WTC11 (cell line): ENCODE measurements at regions not wholly inside any gene's neighbourhood (a gene's known extent, or its start where the extent isn't known, plus 50 kb on each side); places are given as distances from the start of the nearest gene placed in this dataset.

Experiments used
- ATAC-seq: fragments of 200-7000 bp; cut with Tn5 transposase; 2 replicates; pipeline ENCODE4 v1.10.0; 2021; ENCODE audit warnings: mild to moderate bottlenecking, moderate library complexity
- CTCF ChIA-PET: fragments of 300-600 bp; sonication (Branson Sonifier 250); formaldehyde crosslinking; loops from one replicate; lab custom pipeline; 2021; ENCODE audit warnings: antibody characterized with exemption; lab: Charles Lee
- POLR2A ChIA-PET: fragments of 350-600 bp; sonication (Branson Sonifier 250); formaldehyde crosslinking; loops from one replicate; lab custom pipeline; 2021; ENCODE audit warnings: antibody characterized with exemption; lab: Charles Lee
- DNase-seq: peaks from one replicate; pipeline ENCODE4 v3.0.0; 2021; ENCODE audit warnings: low spot score
- H3K27ac Mint-ChIP-seq: 2 replicates; pipeline ENCODE4 v1.8.0; 2021; ENCODE audit warnings: mixed read lengths
- H3K27me3 Mint-ChIP-seq: 2 replicates; pipeline ENCODE4 v1.8.0; 2021; ENCODE audit warnings: low read depth, mild to moderate bottlenecking, moderate library complexity, mixed read lengths
- H3K36me3 Mint-ChIP-seq: 2 replicates; pipeline ENCODE4 v1.8.0; 2021; ENCODE audit warnings: mixed read lengths
- H3K4me1 Mint-ChIP-seq: 2 replicates; pipeline ENCODE4 v1.8.0; 2022; ENCODE audit warnings: mixed read lengths
- H3K4me3 Mint-ChIP-seq: 2 replicates; pipeline ENCODE4 v1.8.0; 2021; ENCODE audit warnings: mild to moderate bottlenecking, moderate library complexity, mixed read lengths
- H3K9me3 Mint-ChIP-seq: 2 replicates; pipeline ENCODE4 v1.8.0; 2021; ENCODE audit warnings: mixed read lengths
- AR ChIP-seq: fragments of 250-450 bp; sonication (Bioruptor Pico); IDR thresholded peaks from 2 replicates; pipeline ENCODE4 v1.9.0; 2021; ENCODE audit warnings: mild to moderate bottlenecking
- ATF2 ChIP-seq: sonication (generic); formaldehyde crosslinking; IDR thresholded peaks from 2 replicates; pipeline ENCODE4 v1.8.1; 2022; ENCODE audit warnings: low read depth, missing genetic modification reagents, borderline replicate concordance
- CBFB ChIP-seq: sonication (generic); formaldehyde crosslinking; IDR thresholded peaks from 2 replicates; pipeline ENCODE4 v1.8.1; 2022; ENCODE audit warnings: mild to moderate bottlenecking, low read depth, missing genetic modification reagents
- E2F5 ChIP-seq: sonication (generic); formaldehyde crosslinking; IDR thresholded peaks from 2 replicates; pipeline ENCODE4 v1.8.1; 2022; ENCODE audit warnings: mild to moderate bottlenecking, moderate library complexity, missing genetic modification reagents
- FOXK1 ChIP-seq: sonication (generic); formaldehyde crosslinking; IDR thresholded peaks from 2 replicates; pipeline ENCODE4 v1.8.0; 2022; ENCODE audit warnings: mild to moderate bottlenecking, moderate library complexity, missing genetic modification reagents
- MXD4 ChIP-seq: fragments of 250-450 bp; sonication (Bioruptor Pico); IDR thresholded peaks from 2 replicates; pipeline ENCODE4 v1.8.0; 2021; ENCODE audit warnings: mild to moderate bottlenecking, moderate library complexity, borderline replicate concordance
- NFE2L1 ChIP-seq: sonication (generic); formaldehyde crosslinking; IDR thresholded peaks from 2 replicates; pipeline ENCODE4 v1.8.1; 2023; ENCODE audit warnings: missing genetic modification reagents
- OVOL2 ChIP-seq: fragments of 250-450 bp; sonication (Bioruptor Pico); IDR thresholded peaks from 2 replicates; pipeline ENCODE4 v1.9.0; 2021; ENCODE audit warnings: mild to moderate bottlenecking, borderline replicate concordance
- PRDM15 ChIP-seq: sonication (generic); formaldehyde crosslinking; IDR thresholded peaks from 2 replicates; pipeline ENCODE4 v1.8.0; 2022; ENCODE audit warnings: missing genetic modification reagents
- RORB ChIP-seq: fragments of 250-450 bp; sonication (Bioruptor Pico); IDR thresholded peaks from 2 replicates; pipeline ENCODE4 v1.9.0; 2021; ENCODE audit warnings: mild to moderate bottlenecking
- SMAD3 ChIP-seq: sonication (generic); formaldehyde crosslinking; IDR thresholded peaks from 2 replicates; pipeline ENCODE4 v1.8.0; 2022; ENCODE audit warnings: missing genetic modification reagents, mild to moderate bottlenecking, borderline replicate concordance
- SP1 ChIP-seq: sonication (generic); formaldehyde crosslinking; conservative IDR thresholded peaks from 2 replicates; pipeline ENCODE4 v1.8.1; 2022; ENCODE audit warnings: missing genetic modification reagents
- TCF7 ChIP-seq: sonication (generic); formaldehyde crosslinking; IDR thresholded peaks from 2 replicates; pipeline ENCODE4 v1.8.0; 2022; ENCODE audit warnings: mild to moderate bottlenecking, low read depth, missing genetic modification reagents, moderate library complexity
- ZNF219 ChIP-seq: sonication (generic); formaldehyde crosslinking; IDR thresholded peaks from 2 replicates; pipeline ENCODE4 v1.8.0; 2023; ENCODE audit warnings: missing genetic modification reagents, mild to moderate bottlenecking, borderline replicate concordance
- ZNF281 ChIP-seq: sonication (generic); formaldehyde crosslinking; IDR thresholded peaks from 2 replicates; pipeline ENCODE4 v1.8.0; 2023; ENCODE audit warnings: mild to moderate bottlenecking, missing genetic modification reagents
- ZNF416 ChIP-seq: fragments of 250-450 bp; sonication (Bioruptor Pico); IDR thresholded peaks from 2 replicates; pipeline ENCODE4 v1.9.0; 2021; ENCODE audit warnings: mild to moderate bottlenecking, inconsistent platforms
- ZNF423 ChIP-seq: fragments of 250-450 bp; sonication (Bioruptor Pico); IDR thresholded peaks from 2 replicates; pipeline ENCODE4 v2.1.2; 2022; ENCODE audit warnings: mild to moderate bottlenecking, moderate library complexity

GRCh38 chr9:79362100-79363081, 209.4 kb upstream of the TLE4 start:
- Mint-ChIP-seq H3K36me3 (no peaks in the 10 kb centered on the region), H3K4me3 (peak overlapping the region; percentile 41), H3K4me1 (peaks cover 38% of the 10 kb centered on the region), H3K27ac (no peak overlapping the region), H3K27me3 (peaks cover 58% of the 10 kb centered on the region), H3K9me3 (no peaks in the 10 kb centered on the region)
- DNase-seq (peak; percentile 14), ATAC-seq (peak; percentile 71)
- no peak for TF ChIP-seq SMAD3 (CRISPR knock-in tag)
- TF ChIP-seq OVOL2 (CRISPR knock-in tag): no peak
- TF ChIP-seq AR: no peak
- 0 out of 2 replicates have a peak, but pooled peaks have one; percentile 38 for TF ChIP-seq FOXK1
- peak; percentile 64 for TF ChIP-seq ZNF423 (CRISPR knock-in tag)
- ChIA-PET POLR2A (no interaction called here), CTCF (no interaction called here)

GRCh38 chr9:79369676-79370075, 202.1 kb upstream of the TLE4 start:
- DNase-seq (no peak), ATAC-seq (no peak)
- Mint-ChIP-seq H3K4me3 (no peak overlapping the region), H3K27me3 (no peaks in the 10 kb centered on the region), H3K4me1 (peaks cover 7% of the 10 kb centered on the region; the same call in 1 of the 2 replicates), H3K36me3 (no peaks in the 10 kb centered on the region), H3K9me3 (no peaks in the 10 kb centered on the region), H3K27ac (no peak overlapping the region)
- TF ChIP-seq SP1 (CRISPR knock-in tag) (no peak), E2F5 (no peak), ZNF416 (no peak), CBFB (CRISPR knock-in tag) (no peak), TCF7 (CRISPR knock-in tag) (no peak), RORB (no peak), MXD4 (CRISPR knock-in tag) (no peak), PRDM15 (no peak), ZNF281 (no peak), ZNF219 (CRISPR knock-in tag) (no peak), NFE2L1 (CRISPR knock-in tag) (no peak), ATF2 (no peak), FOXK1 (no peak)
- ChIA-PET POLR2A (no interaction called here), CTCF (no interaction called here)
